PFSK-1 (cell line): ENCODE measurements at regions not wholly inside any gene's neighbourhood (a gene's known extent, or its start where the extent isn't known, plus 50 kb on each side); places are given as distances from the start of the nearest gene placed in this dataset.

Experiments used
- FOXP2 ChIP-seq: optimal IDR thresholded peaks from 2 replicates; pipeline ENCODE3; 2011; ENCODE audit warnings: borderline replicate concordance, control low read depth, inconsistent platforms; ENCODE audit not compliant: insufficient read depth; ENCODE audit errors: extremely low read length, extremely low read depth
- POLR2AphosphoS5 ChIP-seq: IDR thresholded peaks from 2 replicates; pipeline ENCODE4 v1.6.1; 2012; ENCODE audit warnings: low read depth, mild to moderate bottlenecking, control low read depth, low read length, moderate library complexity
- SIN3A ChIP-seq: IDR thresholded peaks from 2 replicates; pipeline ENCODE4 v1.6.1; 2012; ENCODE audit warnings: mild to moderate bottlenecking, low read length, moderate library complexity, borderline replicate concordance; ENCODE audit not compliant: insufficient read depth
- TAF1 ChIP-seq: IDR thresholded peaks from 2 replicates; pipeline ENCODE4 v1.6.1; 2012; ENCODE audit warnings: low read length, control low read depth, borderline replicate concordance; ENCODE audit not compliant: insufficient read depth
- TF ChIP-seq, protein P1 (sequence below), 2 experiments: IDR thresholded peaks; 2 replicates each; pipeline versions ENCODE4 v1.6.1 to v1.8.0; 2011 to 2012; ENCODE audit warnings: low read depth in 2 of 2, low read length in 2 of 2, control low read depth in 1 of 2, inconsistent platforms in 1 of 2, mild to moderate bottlenecking in 1 of 2, moderate library complexity in 1 of 2; ENCODE audit not compliant: insufficient read depth in 1 of 2

DNA sequence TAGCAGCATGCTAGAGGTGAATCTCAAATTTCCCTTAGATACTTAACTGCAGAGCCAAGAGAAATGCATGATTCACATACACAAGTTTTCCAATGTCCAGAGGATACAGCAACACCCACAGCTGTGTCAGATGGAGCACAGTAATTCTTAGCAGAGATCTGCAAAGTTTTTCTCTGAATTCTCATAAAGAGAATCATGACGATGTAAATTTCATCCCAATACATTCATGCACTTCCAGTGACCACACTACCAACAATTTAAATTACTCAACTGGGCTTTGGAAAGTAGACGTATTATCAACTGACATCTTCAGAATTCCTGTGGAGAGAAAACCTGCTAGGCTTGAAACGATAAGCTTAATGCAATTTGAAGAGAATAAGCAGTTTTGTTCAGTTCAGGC is 378.8 kb upstream of the TLE4 start:
- TF ChIP-seq SIN3A (no peak), TAF1 (no peak), POLR2AphosphoS5 (no peak), FOXP2 (no peak)
- TF ChIP-seq, protein P1, sequence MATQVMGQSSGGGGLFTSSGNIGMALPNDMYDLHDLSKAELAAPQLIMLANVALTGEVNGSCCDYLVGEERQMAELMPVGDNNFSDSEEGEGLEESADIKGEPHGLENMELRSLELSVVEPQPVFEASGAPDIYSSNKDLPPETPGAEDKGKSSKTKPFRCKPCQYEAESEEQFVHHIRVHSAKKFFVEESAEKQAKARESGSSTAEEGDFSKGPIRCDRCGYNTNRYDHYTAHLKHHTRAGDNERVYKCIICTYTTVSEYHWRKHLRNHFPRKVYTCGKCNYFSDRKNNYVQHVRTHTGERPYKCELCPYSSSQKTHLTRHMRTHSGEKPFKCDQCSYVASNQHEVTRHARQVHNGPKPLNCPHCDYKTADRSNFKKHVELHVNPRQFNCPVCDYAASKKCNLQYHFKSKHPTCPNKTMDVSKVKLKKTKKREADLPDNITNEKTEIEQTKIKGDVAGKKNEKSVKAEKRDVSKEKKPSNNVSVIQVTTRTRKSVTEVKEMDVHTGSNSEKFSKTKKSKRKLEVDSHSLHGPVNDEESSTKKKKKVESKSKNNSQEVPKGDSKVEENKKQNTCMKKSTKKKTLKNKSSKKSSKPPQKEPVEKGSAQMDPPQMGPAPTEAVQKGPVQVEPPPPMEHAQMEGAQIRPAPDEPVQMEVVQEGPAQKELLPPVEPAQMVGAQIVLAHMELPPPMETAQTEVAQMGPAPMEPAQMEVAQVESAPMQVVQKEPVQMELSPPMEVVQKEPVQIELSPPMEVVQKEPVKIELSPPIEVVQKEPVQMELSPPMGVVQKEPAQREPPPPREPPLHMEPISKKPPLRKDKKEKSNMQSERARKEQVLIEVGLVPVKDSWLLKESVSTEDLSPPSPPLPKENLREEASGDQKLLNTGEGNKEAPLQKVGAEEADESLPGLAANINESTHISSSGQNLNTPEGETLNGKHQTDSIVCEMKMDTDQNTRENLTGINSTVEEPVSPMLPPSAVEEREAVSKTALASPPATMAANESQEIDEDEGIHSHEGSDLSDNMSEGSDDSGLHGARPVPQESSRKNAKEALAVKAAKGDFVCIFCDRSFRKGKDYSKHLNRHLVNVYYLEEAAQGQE (IDR thresholded peaks at IDR 0.05; ENCODE audit: insufficient read depth in 1 of 2, low read depth in 2 of 2, low read length in 2 of 2), result no peak

DNA sequence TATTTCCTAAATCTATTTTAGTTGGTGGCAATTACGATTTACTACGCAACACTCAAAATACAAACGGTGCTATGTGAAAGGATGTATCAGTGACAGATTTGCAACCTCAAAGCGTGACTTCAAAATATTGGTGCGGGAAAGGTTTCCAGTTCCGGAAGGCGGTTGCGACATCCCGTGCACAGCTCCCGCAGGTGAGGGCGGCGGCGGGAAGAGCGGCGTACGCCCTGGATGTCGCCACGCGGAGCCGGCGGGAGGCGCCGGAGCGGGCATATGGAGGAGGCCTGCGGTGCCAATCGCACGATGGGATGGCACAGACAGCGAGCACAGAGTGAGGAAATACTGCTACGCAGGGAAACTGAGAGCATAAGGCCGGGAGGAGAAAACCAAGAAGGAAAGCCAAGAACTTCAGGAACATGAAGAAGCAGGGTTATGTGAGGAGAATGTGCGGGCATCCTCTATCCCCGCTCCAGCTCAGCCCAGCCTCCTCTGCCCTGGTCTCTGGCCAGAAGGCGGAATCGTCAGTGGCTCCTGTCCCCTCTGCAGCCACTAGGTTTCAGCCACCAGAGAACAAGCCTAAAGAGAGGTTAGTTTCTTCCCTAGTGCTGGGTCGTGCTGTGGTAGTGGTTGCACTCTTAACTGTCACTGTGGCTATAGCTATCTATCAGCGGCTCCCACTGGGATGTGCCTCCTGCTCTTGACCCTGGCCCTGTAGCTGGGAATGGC is 378.1 kb upstream of the TLE4 start:
- TF ChIP-seq SIN3A, result no peak
- TF ChIP-seq TAF1, result no peak
- TF ChIP-seq POLR2AphosphoS5, result no peak
- TF ChIP-seq, protein P1 (IDR thresholded peaks at IDR 0.05; ENCODE audit: insufficient read depth in 1 of 2, low read depth in 2 of 2, low read length in 2 of 2), result no peak
- TF ChIP-seq FOXP2, result no peak

DNA sequence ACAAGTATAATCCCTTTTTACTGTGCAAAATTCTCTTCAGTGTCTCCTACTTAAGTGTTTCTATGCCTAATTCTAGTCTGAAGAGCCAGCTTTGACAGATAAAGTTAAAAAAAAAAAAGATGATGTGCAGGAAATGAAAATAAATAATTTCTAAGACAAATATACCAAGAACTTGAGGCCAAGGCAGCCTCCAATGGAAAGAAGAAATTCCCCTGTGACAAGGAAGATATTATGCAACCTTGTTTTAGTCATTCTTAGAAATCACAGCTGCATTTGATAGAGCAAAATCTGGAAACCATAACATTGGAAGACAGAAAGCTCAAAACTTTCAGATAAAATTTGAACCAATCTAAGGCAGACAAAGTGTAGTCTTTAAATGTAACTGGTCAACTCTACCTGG is 375.9 kb upstream of the TLE4 start:
- TF ChIP-seq FOXP2 (no peak), TAF1 (no peak), POLR2AphosphoS5 (no peak), SIN3A (no peak)
- TF ChIP-seq, protein P1 (IDR thresholded peaks at IDR 0.05; ENCODE audit: insufficient read depth in 1 of 2, low read depth in 2 of 2, low read length in 2 of 2), result no peak

DNA sequence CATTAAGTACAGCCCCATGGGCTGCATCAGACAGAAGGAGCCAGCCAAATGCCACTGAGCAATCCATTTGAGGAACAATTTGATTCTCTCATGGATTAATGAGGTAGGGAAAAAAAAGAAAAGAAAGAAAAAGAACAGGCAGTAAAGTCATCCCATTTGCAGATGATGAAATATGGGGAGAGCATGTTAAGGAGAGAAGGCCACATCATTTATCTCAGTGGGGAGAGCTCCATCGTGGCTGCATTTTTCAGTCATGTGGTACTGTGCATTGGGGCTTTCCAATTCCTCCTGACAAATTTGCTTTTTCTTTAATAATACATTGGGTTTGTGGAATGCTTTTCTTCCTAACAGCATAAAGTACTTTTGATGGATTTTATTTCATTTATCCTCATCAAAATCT is 375.2 kb upstream of the TLE4 start:
- no peak for TF ChIP-seq TAF1
- no peak for TF ChIP-seq POLR2AphosphoS5
- TF ChIP-seq SIN3A, result no peak
- TF ChIP-seq, protein P1 (IDR thresholded peaks at IDR 0.05; ENCODE audit: insufficient read depth in 1 of 2, low read depth in 2 of 2, low read length in 2 of 2), result no peak
- no peak for TF ChIP-seq FOXP2

DNA sequence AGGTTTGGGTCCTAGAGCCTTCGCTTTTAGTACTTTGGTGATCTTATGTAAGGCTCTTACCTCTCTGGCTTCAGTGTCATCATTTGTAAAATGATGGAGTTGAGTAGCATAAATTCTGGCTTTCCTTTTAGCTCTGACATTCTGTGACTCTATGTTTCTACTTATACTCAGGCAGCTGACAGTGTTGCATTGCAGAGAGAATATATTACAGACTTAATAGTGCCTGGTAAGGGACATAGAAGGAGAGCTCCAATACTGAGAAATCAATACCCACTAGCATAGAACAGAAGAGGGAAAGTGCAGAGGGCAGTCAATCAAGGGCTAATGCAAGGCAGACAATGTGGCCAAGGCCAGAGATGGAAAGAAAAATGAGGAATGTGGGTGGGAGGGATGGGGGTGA is 371.4 kb upstream of the TLE4 start:
- TF ChIP-seq SIN3A, result no peak
- no peak for TF ChIP-seq FOXP2
- TF ChIP-seq TAF1, result no peak
- TF ChIP-seq, protein P1 (IDR thresholded peaks at IDR 0.05; ENCODE audit: insufficient read depth in 1 of 2, low read depth in 2 of 2, low read length in 2 of 2), result no peak
- TF ChIP-seq POLR2AphosphoS5, result no peak
